Erythroblast (primary cell): ENCODE measurements at regions not wholly inside any gene's neighbourhood (a gene's known extent, or its start where the extent isn't known, plus 50 kb on each side); places are given as distances from the start of the nearest gene placed in this dataset.

Experiments
- GATA1 ChIP-seq: IDR thresholded peaks from 2 replicates; pipeline ENCODE4 v1.6.1; 2011; ENCODE audit warnings: low read depth, mild to moderate bottlenecking, control low read depth, low read length, moderate library complexity
- POLR2A ChIP-seq: IDR thresholded peaks from 2 replicates; pipeline ENCODE4 v1.6.1; 2011; ENCODE audit warnings: mild to moderate bottlenecking, low read length

DNA sequence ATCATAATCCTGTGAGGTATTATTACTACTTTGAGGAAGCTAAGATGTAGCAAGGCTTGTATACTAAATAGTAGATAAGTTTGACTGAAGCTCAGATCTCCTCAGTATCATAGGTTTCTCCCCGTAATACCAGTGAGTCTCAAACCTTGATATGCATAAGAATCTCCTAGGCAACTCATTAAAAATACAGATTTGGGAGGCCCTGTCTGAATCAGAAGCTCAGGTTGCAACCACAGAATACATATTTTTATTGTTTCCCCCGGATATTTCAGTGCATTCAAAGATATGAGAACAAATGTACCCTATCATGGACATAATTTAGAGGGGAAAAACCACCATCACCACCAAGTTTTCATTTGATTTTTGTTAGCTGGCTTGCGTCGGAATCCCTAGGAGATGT is 242.1 kb upstream of the C2CD4B start:
- TF ChIP-seq POLR2A (no peak), GATA1 (no peak)
